ENCODE measurements at regions not wholly inside any gene's neighbourhood (a gene's known extent, or its start where the extent isn't known, plus 50 kb on each side); places are given as distances from the start of the nearest gene placed in this dataset.

- no peak for DNase-seq
Observed at GRCh38 chr5:103458497-103459040, 104.0 kb downstream of the NUDT12 start.

- no peak for DNase-seq
Observed at GRCh38 chr5:103456476-103456875, 106.1 kb downstream of the NUDT12 start.

GRCh38 chr5:103455796-103456195, 106.8 kb downstream of the NUDT12 start:
- no peak for DNase-seq

DNA sequence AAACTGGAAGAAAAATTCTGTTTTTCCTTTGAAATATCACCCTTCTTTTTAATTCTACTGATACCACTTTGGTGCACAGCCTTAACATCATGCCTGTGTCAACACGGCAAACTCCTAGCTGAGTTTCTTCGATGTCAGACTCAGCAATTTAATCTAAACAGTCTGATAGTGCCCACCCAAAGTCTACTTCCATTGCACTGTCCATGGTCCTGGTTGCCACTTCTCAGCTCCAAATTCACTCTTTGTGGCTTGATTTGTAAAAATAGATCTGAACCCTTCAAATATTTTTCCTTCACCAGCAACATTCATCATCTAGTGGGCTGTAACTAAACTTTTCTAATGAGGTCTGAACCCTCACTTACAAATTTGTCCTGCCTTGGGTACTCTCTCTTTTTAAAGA, 107.8 kb downstream of the NUDT12 start:
- no peak for DNase-seq

DNA sequence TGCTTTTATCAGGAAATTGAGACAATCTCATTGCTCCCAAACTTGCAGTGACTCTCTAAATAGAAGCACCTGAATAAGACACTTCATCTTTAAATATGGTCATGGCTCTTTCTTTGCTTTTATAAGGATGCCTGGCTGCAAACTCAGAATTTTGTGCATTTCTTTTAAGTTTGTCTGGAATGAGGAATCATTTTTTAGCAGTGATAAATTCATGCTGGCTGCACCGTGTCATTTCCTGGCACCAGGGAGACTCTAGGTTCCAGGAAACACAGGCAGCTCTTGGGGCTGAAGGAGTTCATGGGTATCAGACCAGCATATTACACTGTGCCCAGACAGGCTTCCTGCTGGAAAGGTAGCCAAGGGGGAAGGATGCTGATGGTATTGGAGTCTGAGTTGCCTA, 109.9 kb downstream of the NUDT12 start:
- no peak for DNase-seq

- DNase-seq: no peak
Observed at GRCh38 chr5:103452089-103452488, 110.5 kb downstream of the NUDT12 start.

- no peak for DNase-seq
Observed at GRCh38 chr5:103451261-103451660, 111.3 kb downstream of the NUDT12 start.

DNA sequence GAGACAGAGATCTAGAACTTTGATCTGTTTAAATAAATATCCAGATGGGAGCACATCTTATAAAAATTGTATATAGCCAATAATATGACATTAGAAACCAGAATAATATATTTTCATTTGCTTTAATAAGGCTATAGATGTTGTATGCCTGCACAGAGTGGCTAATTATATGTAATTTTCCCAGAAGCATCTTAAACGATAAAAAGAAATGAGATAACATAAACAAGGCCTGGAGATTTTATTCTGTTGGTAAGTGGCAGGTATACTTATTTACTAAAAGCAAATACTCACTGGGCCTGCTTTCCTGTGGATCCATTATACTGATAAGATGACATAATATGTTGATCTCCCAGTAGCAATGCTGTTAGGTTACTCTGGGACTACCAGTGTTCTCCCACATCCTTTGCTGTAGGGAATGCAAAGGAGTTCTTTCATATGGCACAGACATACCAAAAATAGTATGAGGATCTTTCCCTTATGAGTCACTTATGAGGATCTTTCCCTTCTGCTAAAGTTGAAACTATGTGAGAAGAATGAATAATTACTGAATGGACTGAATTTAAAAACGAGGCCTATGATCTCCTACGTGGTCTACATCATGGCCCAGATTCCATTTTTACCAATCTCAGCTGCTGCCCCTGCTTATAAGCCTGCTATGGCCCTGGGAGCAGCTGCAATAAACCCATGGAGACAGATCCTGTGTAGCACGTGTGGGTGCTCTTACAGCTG, 112.1 kb downstream of the NUDT12 start:
- no peak for DNase-seq

DNA sequence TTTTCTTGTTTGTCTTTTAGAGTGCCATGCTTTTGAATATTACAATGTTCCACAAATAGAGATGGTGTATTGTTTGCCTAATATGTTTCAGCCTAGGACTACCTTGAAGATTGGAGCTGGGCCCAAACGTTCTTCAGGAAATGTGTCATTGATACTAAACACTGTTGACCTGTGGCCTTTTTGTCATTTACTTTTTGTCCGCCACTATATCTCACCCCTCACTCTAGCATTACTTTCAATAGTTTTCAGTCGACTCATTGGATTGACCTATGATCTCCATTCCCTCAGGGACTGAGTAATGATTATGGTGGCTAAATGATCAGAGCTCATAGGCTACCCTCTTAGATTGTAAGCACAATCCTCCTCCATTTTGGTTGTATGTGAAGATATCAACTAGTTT, 115.8 kb downstream of the NUDT12 start:
- no peak for DNase-seq

GRCh38 chr5:103445426-103446035, 117.1 kb downstream of the NUDT12 start:
- no peak for DNase-seq

- DNase-seq: no peak
Observed at GRCh38 chr5:103444333-103445038, 118.1 kb downstream of the NUDT12 start.

DNA sequence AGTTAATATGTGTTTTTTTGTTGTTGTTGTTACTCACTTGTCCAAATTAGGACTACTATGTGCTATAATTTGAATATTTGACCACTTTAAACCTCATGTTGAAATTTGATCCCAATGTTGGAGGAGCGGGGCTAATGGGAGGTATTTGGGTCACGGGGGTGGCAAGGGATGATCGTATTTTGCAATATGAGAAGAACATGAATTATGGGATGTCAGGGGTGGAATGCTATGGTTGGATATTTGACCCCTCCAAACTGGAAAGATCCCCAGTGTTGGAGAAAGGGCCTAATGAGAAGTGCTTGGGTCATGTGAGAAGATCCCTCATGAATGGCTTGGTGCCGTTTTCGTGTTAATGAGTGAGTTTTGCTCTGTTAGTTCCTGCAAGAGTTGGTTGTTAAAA, 119.8 kb downstream of the NUDT12 start:
- DNase-seq: no peak

DNA sequence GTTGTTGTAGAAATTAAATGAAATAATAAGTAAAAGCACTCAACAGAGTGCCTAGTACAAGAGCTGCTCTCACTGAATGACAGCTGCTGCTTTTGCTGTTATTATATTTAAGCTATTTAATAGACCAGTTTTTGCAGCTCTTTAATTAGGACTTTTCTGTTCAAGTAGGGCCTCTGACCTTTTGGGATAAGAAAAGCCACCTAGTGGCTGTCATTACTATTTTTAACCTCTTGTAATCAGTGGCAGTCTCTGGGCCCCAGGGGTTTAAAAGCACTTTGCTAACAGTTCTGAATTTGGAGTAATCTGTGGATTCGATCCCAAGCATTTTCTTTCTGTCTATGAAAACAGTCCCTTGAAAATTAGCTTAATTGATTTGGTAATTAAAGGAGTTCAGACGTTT, 121.1 kb downstream of the NUDT12 start:
- DNase-seq: no peak

DNA sequence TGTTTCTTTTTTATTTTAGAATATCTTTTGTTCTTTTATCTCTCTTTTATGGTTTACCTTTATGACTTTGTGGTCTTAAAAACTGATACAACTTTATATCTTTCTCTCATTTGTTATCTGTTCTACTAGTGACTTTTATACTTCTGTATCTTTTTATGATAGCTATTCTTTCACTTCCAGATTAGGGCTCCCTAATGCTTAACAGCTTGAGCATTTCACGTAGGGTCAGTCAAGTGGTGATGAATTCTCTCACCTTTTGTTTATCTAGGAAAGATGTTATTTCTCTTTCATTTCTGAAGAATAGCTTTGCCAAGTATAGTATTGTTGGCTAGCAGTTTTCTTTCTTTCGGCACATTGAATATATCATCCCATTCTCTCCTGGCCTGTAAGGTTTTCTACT, 123.6 kb downstream of the NUDT12 start:
- no peak for DNase-seq

GRCh38 chr5:103436656-103437055, 125.9 kb downstream of the NUDT12 start:
- no peak for DNase-seq

GRCh38 chr5:103436112-103436511, 126.5 kb downstream of the NUDT12 start:
- DNase-seq: no peak

DNA sequence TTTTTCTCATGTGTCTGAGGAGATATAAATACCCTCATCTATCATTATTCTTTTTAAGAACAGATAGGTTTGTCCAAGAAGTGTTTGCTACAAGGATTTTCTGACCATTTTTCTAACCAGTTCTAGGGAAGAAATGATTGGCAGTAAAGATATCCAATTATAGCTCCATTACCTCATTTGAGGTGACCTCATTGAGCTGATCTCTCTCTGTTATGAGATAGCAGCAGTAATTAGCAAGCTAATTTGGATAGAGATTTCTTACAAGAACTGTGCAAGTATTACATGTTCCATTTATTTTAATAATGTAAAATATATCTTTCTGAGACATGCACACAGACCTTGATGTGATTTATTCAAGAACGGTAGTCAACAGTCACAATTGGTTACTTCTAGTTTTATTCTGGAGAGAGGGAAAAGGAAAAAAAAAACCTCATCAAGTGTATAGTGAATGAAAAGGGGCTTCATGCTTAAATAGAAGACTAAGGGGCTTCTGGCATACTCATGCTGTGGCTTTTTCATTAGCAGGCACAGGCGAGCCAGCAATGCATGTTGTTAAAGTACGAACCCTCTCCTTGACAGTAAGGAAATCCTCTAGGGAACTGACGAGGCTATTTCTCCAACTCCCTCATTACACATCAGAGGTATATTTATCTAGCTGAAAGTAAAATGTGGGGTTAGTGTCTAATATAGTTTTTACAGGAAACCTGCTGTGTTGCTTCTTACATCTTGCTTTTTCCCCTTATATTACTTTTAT, 127.3 kb downstream of the NUDT12 start:
- DNase-seq: no peak

GRCh38 chr5:103434057-103434456, 128.5 kb downstream of the NUDT12 start:
- DNase-seq: no peak

DNA sequence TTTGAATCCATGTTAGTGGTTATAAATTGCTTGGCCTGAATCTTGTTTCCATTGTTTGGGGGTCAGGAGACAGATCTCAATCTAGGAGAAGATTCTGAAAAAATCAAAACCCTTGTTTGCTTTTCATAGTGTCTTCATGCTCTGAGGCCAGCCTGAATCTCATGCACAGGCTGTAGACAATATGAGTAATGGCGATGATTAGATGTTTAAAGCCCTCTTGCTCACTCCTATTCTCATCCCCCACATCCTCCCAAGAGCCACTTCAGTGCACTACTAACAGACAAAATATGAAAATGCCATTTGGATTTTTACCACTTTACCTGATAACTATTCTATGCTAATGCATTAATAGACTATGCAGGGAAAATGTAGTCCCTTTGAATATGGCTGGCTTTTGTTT, 129.4 kb downstream of the NUDT12 start:
- DNase-seq: no peak

DNA sequence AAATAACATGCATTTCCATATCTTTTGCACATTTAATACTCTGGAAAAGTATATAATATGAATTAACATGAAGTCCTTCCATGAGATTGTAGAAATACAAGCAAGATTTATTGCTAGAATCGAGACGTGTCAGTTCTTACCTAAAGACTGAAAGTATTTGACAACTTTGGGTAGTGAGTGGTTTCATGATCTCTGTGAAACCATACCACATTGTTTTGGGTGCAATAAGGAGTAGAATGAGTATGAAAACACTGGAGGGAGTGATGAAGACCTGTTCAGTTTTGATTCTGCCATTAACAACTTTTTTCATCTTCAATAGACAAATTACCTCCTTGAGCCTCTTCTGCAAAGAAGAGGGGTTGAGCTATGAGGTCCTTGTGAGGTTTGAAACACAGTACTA, 133.7 kb downstream of the NUDT12 start:
- DNase-seq: no peak

DNA sequence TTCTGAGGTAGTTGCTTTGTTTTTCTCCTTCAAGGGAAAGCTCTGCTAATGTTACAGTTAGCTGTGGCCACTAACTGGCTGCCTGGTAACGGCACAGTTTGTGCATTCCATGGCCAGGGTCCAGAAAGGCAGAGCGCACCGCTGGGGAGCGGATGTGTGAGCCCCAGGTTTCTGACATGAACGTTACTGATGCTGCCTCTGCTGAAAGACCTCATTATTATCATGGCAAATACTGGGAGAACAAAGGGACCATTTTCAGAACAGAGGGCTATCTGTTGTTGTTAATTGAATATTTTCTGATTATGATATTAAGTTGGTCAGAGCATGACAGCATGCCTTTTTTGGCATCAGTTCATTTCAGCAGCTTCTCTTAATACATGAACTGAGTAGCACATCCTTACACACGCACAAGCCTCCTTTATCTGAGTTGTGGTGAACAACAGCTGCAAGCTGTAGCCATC, 134.1 kb downstream of the NUDT12 start:
- no peak for DNase-seq

- no peak for DNase-seq
Observed at GRCh38 chr5:103427326-103427725, 135.3 kb downstream of the NUDT12 start.

Data from NCI-H1436 treated with DMSO at 0.1 percent for 48 hours (cell line).